Choroid plexus epithelial cell (primary cell): ENCODE measurements at regions not wholly inside any gene's neighbourhood (a gene's known extent, or its start where the extent isn't known, plus 50 kb on each side); places are given as distances from the start of the nearest gene placed in this dataset.

ENCODE experiments used
- DNase-seq: peaks from one replicate; pipeline ENCODE4 v3.0.0-alpha.2; 2010; ENCODE audit warnings: low read depth
- H3K4me3 ChIP-seq: 2 replicates; pipeline ENCODE4 v1.5.1; 2011; ENCODE audit warnings: low read depth, mild to moderate bottlenecking, control low read depth, low read length, moderate library complexity
- TF ChIP-seq, protein P1 (sequence below): conservative IDR thresholded peaks from 2 replicates; pipeline ENCODE4 v1.5.1; 2011; ENCODE audit warnings: low read depth, mild to moderate bottlenecking, control low read depth, inconsistent platforms, low read length, moderate library complexity

DNA sequence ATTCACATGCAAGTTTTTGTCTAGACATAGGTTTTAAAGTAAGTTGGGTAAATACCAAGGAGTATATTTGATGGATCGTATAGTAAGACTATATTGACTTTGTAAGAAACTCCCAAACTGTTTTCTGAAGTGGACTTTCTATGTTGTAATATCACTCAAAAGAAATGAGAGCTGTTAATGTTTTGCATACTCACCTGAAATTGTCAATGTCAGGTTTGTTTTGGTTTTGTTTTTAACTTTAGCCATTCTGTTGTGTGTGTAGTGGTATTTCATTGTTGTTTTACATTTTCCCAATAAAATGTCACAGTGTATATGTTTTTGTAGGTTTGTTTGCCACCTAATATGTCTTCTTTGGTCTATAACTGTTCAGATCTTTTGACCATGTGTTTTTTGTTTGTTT, 375.7 kb upstream of the CDH9 start:
- TF ChIP-seq, protein P1, sequence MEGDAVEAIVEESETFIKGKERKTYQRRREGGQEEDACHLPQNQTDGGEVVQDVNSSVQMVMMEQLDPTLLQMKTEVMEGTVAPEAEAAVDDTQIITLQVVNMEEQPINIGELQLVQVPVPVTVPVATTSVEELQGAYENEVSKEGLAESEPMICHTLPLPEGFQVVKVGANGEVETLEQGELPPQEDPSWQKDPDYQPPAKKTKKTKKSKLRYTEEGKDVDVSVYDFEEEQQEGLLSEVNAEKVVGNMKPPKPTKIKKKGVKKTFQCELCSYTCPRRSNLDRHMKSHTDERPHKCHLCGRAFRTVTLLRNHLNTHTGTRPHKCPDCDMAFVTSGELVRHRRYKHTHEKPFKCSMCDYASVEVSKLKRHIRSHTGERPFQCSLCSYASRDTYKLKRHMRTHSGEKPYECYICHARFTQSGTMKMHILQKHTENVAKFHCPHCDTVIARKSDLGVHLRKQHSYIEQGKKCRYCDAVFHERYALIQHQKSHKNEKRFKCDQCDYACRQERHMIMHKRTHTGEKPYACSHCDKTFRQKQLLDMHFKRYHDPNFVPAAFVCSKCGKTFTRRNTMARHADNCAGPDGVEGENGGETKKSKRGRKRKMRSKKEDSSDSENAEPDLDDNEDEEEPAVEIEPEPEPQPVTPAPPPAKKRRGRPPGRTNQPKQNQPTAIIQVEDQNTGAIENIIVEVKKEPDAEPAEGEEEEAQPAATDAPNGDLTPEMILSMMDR, result no peak
- no peak overlapping the region for H3K4me3 ChIP-seq
- no peak for DNase-seq

DNA sequence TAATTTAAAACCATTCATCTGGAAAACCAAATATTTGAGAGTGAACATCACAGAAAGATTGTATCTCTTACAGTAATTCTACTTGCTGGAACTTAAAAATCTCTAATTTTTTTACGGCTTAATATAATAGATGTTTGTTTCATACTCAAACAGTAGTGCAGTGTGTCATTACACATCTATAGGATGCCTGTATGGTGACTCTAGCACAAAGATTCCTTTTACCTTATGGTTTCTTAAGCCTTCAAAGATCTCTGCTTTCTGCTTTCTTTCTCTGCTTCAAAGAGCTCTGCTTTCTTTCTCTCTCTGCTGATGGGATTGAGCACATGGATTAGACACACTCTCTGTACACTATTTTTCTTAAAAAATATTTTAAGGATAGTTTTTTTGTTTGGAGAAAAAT, 374.0 kb upstream of the CDH9 start:
- H3K4me3 ChIP-seq, result no peak overlapping the region
- TF ChIP-seq, protein P1, result no peak
- DNase-seq, result no peak

DNA sequence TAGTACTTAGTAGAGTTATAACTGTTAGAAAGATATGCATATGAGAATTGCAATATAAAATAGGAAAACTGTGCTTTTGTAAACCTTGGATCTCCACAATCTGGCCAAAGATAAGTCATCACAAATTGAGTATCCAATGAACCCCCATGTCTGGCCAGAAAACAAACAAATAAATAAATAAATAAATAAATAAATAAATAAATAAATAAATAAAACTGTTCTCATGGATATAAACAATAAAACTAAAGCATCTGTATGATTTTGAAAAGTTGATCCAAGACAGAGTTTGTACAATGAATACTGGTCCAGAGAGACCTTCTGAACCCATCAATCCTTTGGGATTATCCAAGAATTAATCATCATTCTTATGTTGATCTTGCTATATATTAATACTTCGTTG, 367.6 kb upstream of the CDH9 start:
- TF ChIP-seq, protein P1, result no peak
- H3K4me3 ChIP-seq, result no peak overlapping the region
- no peak for DNase-seq

DNA sequence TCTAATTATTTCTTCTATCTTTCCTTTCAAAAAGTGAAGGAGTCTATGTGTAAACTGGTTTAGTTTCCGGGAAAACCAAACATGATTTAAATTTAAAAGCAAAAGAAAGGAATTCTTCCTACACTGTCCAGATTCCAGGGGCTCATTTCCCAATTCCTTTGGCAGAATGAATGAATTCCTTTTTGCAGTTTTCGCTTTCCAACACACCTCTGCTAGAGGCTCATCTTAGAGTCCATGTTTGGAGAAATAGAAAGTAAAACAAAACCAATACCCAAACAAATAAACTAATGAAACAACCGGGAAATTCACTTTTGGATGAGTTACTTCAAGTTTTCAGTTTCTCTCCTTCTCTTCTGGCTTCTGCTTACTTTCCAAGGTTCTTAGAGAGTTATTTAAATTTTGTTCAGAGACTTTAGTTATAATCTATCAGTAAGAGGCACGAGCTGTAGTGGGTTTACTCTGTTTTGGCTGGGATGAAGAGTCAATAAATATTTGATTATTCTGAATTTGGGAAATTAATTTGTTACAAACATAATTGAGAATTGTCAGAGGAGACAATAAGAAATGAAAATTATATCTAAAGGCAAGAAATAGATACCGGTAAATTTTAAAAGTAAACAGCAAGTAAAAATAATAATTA, 365.0 kb upstream of the CDH9 start:
- H3K4me3 ChIP-seq, result peak overlapping the region; percentile 26
- TF ChIP-seq, protein P1, result no peak
- peak; percentile 37 for DNase-seq

DNA sequence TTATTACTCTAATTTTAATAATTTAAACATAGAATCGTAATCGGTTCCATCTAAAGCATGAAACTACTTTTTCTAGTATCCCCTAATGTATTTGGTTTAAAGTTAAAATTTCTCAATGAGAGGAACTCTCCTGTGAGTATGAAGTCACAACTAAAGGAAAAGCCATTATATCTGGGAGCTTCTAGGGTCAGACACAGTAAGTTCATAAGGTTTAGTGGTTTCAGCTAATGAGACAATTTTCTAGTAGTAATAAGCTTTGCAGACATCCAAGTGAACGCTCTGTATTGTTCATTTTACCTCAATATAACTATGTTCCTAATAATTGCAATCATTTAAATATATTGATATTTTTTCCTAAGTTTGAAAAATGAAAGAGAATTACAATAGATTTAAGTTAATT, 364.4 kb upstream of the CDH9 start:
- DNase-seq, result no peak
- TF ChIP-seq, protein P1, result no peak

DNA sequence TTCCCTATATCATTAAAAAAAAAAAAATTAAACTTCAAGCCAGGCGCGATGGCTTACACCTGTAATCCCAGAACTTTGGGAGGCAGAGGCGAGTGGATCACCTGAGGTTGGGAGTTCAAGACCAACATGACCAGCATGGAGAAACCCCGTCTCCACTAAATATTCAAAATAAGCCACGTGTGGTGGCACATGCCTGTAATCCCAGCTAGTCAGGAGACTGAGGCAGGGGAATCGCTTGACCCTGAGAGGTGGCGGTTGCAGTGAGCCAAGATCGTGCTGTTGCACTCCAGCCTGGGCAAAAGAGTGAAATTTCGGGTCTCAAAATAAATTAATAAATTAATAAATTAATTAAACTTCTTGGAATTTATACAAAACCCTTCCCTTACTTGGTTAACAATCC, 358.6 kb upstream of the CDH9 start:
- TF ChIP-seq, protein P1, result no peak
- no peak for DNase-seq
- H3K4me3 ChIP-seq, result no peak overlapping the region

More for the DNA sequence above, 364.4 kb upstream of the CDH9 start:
- H3K4me3 ChIP-seq, result no peak overlapping the region

DNA sequence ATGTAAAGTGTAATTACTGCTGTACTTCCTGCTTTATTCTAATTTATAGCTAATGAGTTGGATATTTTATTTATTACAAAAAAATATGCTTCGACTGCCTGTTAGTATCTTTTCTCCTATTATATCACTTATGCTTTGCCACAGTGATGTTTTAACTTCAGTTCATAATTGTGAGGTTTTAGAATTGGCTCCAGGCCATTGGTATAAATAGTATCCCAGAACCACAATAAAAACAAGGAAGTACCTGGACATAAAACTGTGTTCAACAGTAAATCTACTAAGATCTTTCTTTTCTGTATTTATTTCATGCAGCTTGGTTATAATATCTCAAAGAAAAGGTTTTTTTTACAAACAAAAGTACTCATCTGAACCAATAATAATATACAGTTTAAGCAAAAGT, 354.3 kb upstream of the CDH9 start:
- DNase-seq, result no peak
- H3K4me3 ChIP-seq, result no peak overlapping the region
- TF ChIP-seq, protein P1, result no peak
